Testis (tissue), 2 donors: ENCODE measurements at regions not wholly inside any gene's neighbourhood (a gene's known extent, or its start where the extent isn't known, plus 50 kb on each side); places are given as distances from the start of the nearest gene placed in this dataset.

ENCODE experiments used
- DNase-seq: peaks from one replicate; pipeline ENCODE4 v3.0.0-alpha.2; 2019
- H3K27ac ChIP-seq, 2 donors: fragments of 200-600 bp; sonication (generic); one replicate each; pipeline ENCODE4 v1.5.1; 2019
- H3K27me3 ChIP-seq: fragments of 200-600 bp; sonication (generic); one replicate; pipeline ENCODE4 v1.5.1; 2019
- H3K36me3 ChIP-seq: fragments of 200-600 bp; sonication (generic); one replicate; pipeline ENCODE4 v1.5.1; 2017; ENCODE audit warnings: low read depth; ENCODE audit errors: missing control alignments
- H3K4me1 ChIP-seq: fragments of 200-600 bp; sonication (generic); one replicate; pipeline ENCODE4 v1.5.1; 2019
- H3K4me3 ChIP-seq, 2 donors: fragments of 200-600 bp; sonication (generic); one replicate each; pipeline ENCODE4 v1.5.1; 2017 to 2019
- H3K9me3 ChIP-seq: fragments of 200-600 bp; sonication (generic); one replicate; pipeline ENCODE4 v1.5.1; 2017
- POLR2A ChIP-seq: fragments of 450-650 bp; IDR thresholded peaks from one replicate; pipeline ENCODE4 v1.6.1; 2017; ENCODE audit warnings: antibody characterized with exemption, mild to moderate bottlenecking, moderate library complexity
- WGBS, 2 donors: methylation state at CpG; one replicate each; pipeline ENCODE4 v1.1.5; 2018; 5-methylcytosine and 5-hydroxymethylcytosine counted together
- intact Hi-C: fragments of 100-400 bp; cut with DNase I; formaldehyde crosslinking; loops from one replicate; pipeline ENCODE4 v1.15.1; 2023; ENCODE audit warnings: low total_unique reads
- TF ChIP-seq, protein P1 (sequence below), 3 experiments: fragments of 450-650 bp in 2 of 3; fragments of 200-600 bp in 1 of 3; sonication (generic) in 1 of 3; IDR thresholded peaks; one replicate each; pipeline ENCODE4 v1.5.1; 2016 to 2019; ENCODE audit warnings: antibody characterized with exemption in 3 of 3, mild to moderate bottlenecking in 2 of 3, moderate library complexity in 1 of 3

DNA sequence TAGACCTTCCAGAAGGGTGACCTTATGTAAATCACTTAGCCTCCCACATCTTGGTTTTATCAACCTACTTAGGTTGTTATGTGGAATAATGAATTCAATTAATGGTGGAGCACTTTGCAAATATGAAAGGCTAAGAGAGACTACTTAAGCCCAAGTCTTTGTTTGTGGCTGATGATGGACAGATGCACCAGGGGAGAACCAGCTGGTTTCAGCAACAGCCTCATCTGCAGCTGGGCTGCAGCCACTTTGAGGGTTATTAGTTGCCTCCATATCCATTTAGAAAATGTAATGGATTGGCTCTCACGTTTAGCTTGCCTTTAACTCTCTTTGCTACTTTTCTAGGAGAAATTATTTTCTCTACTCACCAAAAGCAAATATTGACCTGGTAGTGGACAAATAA, 146.6 kb downstream of the ESM1 start:
- TF ChIP-seq, protein P1, sequence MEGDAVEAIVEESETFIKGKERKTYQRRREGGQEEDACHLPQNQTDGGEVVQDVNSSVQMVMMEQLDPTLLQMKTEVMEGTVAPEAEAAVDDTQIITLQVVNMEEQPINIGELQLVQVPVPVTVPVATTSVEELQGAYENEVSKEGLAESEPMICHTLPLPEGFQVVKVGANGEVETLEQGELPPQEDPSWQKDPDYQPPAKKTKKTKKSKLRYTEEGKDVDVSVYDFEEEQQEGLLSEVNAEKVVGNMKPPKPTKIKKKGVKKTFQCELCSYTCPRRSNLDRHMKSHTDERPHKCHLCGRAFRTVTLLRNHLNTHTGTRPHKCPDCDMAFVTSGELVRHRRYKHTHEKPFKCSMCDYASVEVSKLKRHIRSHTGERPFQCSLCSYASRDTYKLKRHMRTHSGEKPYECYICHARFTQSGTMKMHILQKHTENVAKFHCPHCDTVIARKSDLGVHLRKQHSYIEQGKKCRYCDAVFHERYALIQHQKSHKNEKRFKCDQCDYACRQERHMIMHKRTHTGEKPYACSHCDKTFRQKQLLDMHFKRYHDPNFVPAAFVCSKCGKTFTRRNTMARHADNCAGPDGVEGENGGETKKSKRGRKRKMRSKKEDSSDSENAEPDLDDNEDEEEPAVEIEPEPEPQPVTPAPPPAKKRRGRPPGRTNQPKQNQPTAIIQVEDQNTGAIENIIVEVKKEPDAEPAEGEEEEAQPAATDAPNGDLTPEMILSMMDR (IDR thresholded peaks at IDR 0.05): no peak
- Histone ChIP-seq H3K9me3 (no peaks in the 10 kb centered on the region), H3K4me3 (no peak overlapping the region), H3K27ac (no peak overlapping the region), H3K27me3 (no peaks in the 10 kb centered on the region), H3K4me1 (no peaks in the 10 kb centered on the region), H3K36me3 (no peaks in the 10 kb centered on the region)
- no peak for DNase-seq
- WGBS, 2 donors: 68 to 83% methylated on average over 1 of the region's 1 CpG
- intact Hi-C loops: no loop called here

DNA sequence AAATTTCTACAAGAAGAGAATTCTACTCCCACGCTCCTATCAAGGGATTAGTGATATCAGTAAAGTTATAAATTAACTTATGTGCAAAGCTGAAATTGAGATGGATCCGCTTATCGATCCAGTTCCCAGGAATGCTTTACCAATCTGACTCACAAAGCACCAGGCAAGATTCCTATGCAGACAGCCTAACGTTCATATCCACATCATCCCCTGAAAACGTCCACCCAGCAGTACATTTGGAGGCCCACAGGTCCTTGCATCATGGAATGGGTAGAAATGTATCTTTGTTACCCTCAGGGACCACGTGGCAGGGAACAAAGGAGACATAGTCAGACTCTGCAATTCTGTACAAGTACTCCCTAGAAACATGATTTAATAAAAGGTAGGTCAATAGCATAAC, 147.4 kb downstream of the ESM1 start:
- Histone ChIP-seq H3K4me3 (no peak overlapping the region), H3K27ac (no peak overlapping the region), H3K27me3 (no peaks in the 10 kb centered on the region), H3K4me1 (no peaks in the 10 kb centered on the region), H3K36me3 (no peaks in the 10 kb centered on the region), H3K9me3 (no peaks in the 10 kb centered on the region)
- WGBS, 2 donors: 63 to 68% methylated on average over 6 of the region's 6 CpGs
- no peak for TF ChIP-seq POLR2A
- TF ChIP-seq, protein P1 (IDR thresholded peaks at IDR 0.05): no peak
- intact Hi-C loops: no loop called here
- DNase-seq: peak; percentile 36

DNA sequence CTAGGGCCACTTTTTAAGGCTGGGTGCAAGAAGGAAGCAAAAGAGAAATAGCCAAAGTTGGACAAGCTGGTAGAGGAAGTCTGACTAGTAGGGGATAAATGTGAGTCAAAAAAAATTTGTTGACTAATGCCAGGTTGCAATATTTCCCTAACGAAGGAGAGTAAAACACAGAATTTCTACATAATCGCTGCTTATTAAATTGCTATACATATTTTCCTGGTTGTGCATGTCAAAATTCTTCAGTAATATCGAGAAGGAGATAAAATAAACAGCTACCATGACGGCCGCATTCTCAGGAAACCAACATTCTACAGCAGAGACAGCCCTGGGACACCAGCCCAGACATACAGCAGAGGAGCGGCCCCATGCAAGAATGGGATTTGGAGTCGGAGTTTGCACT, 148.3 kb downstream of the ESM1 start:
- intact Hi-C loops: no loop called here
- 81 to 84% methylated on average over 7 of the region's 7 CpGs for WGBS, 2 donors
- DNase-seq: no peak
- no peaks in the 10 kb centered on the region for H3K27me3 ChIP-seq
- TF ChIP-seq, protein P1 (IDR thresholded peaks at IDR 0.05): no peak
- TF ChIP-seq POLR2A: no peak
- no peaks in the 10 kb centered on the region for H3K36me3 ChIP-seq
- no peak overlapping the region for H3K27ac ChIP-seq
- H3K4me1 ChIP-seq: no peaks in the 10 kb centered on the region
- no peak overlapping the region for H3K4me3 ChIP-seq
- no peaks in the 10 kb centered on the region for H3K9me3 ChIP-seq

GRCh38 chr5:54835647-54836046, 149.7 kb downstream of the ESM1 start:
- 88 to 92% methylated on average over 2 of the region's 2 CpGs for WGBS, 2 donors
- no peaks in the 10 kb centered on the region for H3K9me3 ChIP-seq
- intact Hi-C loops: no loop called here

More at GRCh38 chr5:54835647-54836046, 149.7 kb downstream of the ESM1 start:
- Histone ChIP-seq H3K27ac (no peak overlapping the region), H3K4me1 (no peaks in the 10 kb centered on the region), H3K36me3 (no peaks in the 10 kb centered on the region), H3K4me3 (no peak overlapping the region), H3K27me3 (no peaks in the 10 kb centered on the region)
- no peak for DNase-seq
- TF ChIP-seq POLR2A: no peak
- TF ChIP-seq, protein P1 (IDR thresholded peaks at IDR 0.05): no peak
